D721Med (cell line): ENCODE measurements at regions not wholly inside any gene's neighbourhood (a gene's known extent, or its start where the extent isn't known, plus 50 kb on each side); places are given as distances from the start of the nearest gene placed in this dataset.

Source experiments
- DNase-seq: peaks from one replicate; pipeline ENCODE4 v3.0.0; 2011; ENCODE audit warnings: low spot score; ENCODE audit not compliant: insufficient read length
- FAIRE-seq: peaks from 2 replicates; lab custom pipeline; 2011; peaks lifted over from hg19 to GRCh38; lab: Jason Lieb, UNC
- TF ChIP-seq, protein P1 (sequence below): IDR thresholded peaks from 2 replicates; pipeline ENCODE4 v1.5.1; 2012; ENCODE audit warnings: mild to moderate bottlenecking, control low read depth; ENCODE audit not compliant: insufficient read depth; ENCODE audit errors: missing control alignments

DNA sequence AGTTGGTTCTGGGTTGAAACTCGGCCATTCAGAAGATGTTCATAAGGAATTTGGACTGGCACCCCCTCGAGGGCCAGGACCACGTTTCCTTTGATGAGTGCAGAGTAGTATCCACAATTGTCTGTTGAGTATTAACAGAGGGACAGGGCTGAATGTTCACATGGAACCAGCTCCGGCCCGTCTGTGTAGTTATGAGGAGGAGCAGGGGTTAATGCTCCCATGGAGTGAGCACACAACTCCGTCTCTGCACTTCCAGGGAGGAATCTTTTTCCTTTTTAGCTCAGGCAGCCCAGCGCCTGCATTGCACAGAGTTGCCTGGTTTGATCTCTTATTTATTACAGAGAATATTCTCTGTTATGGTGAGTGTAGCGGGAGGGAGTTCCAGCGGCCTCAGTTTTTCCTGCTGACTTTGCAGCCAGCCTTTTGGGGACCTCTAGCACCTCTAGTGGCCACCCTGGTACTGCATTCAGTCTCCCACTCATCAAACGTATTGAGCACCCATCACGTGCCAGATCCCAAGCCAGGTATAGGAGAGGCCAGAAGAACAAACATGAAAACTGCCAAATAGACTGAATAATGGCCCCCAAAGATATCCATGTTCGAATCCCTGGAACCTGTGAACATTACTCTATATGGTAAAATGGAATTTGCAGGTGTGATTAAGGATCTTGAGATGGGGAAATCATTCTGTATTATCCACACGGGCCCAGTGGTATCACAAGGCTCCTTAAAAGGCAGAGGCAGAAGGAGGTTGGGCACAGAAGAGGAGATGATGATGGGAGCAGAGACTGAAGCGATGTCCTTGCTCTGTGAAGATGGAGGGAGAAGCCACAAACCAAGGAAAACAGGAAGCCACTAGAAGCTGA is 167.7 kb upstream of the CSF3R start:
- TF ChIP-seq, protein P1, sequence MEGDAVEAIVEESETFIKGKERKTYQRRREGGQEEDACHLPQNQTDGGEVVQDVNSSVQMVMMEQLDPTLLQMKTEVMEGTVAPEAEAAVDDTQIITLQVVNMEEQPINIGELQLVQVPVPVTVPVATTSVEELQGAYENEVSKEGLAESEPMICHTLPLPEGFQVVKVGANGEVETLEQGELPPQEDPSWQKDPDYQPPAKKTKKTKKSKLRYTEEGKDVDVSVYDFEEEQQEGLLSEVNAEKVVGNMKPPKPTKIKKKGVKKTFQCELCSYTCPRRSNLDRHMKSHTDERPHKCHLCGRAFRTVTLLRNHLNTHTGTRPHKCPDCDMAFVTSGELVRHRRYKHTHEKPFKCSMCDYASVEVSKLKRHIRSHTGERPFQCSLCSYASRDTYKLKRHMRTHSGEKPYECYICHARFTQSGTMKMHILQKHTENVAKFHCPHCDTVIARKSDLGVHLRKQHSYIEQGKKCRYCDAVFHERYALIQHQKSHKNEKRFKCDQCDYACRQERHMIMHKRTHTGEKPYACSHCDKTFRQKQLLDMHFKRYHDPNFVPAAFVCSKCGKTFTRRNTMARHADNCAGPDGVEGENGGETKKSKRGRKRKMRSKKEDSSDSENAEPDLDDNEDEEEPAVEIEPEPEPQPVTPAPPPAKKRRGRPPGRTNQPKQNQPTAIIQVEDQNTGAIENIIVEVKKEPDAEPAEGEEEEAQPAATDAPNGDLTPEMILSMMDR: peak; percentile 68
- FAIRE-seq (peak; percentile 85), DNase-seq (no peak)

DNA sequence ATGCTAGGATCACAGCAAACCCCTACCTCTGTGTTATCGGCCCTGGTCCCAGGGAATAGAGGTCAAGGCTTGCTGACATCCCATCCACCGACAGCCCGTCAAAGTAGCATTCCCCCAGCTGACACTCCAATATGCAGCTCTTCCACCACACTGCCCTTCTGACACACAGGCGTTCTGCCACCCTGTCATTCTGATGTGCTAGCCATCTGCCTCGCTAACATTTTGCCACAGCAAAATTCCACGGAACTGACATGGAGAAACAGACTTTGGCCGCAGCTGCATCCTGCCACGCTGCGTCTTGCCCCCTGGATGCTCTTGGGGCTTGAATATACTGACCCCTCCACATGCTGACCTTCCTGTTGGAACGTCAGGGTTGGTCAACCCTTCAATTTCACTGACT is 163.2 kb upstream of the CSF3R start:
- TF ChIP-seq, protein P1: no peak
- no peak for FAIRE-seq
- DNase-seq: no peak

DNA sequence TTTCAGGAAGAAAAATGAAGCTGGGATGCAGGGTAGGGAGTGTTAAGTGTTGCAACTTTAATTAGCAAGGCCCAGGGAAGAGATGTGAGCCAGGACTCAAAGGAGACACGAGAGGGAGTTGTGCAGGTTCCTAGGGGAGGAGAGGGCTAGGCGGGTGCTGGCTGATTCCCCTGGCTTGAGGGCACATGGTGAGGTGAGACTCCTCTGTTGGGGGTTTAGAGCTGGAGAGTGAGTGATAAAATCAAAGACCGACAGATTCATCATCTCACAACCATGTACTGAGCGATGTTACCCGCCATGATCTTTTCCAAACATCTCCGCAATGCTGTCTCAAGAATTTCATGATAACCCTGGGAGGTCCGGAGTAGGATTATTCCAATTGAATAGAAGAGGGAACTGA is 161.8 kb upstream of the CSF3R start:
- FAIRE-seq (no peak), DNase-seq (no peak)
- TF ChIP-seq, protein P1: no peak

DNA sequence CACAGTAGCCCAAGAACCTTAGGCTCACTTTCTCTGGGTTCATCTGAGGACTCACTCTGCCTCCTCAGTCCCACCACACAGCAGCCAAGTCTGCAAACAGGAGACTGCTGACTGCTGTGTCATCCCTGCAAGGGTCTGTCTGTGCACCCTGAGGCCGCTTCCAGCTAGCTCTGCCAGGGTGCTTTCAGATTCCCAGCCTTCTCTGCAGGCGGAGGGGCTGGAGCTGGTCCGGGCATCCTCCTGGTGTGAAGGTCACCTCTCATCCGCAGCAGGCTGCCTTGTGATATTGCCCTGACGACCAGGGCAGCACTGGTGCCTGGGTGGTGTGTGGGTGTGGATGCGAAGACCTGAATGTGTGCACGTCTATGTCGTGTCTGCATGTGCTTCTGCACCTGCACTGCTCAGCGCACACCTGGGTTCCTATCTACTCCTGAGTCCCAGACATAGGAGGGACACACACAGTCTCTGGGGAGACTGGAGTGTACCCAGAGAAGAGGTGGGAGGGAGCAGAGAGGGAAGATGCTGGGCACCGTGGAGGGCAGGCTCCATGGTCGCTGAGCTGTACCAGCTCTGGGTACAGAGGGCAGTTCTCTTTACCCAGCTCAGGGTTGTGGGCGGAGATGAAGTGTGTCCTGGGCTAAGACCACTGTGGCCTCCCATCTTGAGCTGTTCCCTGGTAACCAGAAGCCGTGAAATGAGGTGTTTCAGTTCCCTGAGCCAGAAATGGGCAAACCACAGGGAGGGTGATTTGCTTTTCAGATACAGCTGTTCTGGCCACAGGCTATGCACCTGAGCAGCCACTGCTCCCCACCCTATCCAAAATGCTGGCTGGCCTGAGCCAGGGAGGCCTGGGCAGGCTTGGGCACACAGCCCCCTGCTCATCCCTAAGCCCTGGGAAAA is 160.9 kb upstream of the CSF3R start:
- TF ChIP-seq, protein P1: no peak
- DNase-seq (no peak), FAIRE-seq (no peak)

DNA sequence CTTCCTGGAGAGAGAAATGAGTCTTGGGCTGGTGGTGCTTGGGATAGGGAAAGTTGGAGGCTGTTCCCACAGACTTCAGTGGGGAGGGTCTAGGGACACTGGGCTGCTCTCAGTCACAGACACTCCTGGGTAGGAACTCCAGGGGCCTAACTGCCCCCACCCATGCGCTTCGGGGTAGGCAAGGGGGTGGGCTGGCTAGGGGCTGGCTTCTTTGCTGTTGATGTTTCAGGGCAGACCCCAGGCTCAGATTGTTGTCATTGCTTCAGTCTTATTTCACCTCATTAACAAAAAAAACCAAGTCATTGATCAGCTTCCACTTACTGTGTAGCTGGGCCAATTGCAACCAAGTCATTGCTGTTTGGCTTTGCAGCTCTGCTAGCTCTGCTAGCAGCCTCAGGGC is 160.1 kb upstream of the CSF3R start:
- DNase-seq: no peak
- no peak for FAIRE-seq
- TF ChIP-seq, protein P1: no peak

DNA sequence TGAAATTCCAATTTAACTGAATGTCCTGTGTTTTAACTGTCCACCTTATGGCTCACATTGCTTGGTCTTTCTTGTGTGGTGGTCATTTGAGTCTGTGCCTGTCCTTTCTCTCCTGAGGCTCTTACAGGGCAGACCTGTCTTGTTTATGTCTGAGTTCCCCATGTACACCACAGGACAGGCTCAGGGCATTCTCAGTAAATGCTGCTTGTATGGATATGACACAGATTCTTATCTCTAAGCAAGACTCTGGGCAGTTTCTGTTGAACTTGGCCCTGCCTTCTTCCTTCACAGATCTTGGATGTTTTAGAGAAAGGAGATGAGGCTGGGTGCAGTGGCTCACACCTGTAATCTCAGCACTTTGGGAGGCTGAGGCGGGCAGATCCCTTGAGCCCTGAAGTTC is 159.1 kb upstream of the CSF3R start:
- FAIRE-seq (no peak), DNase-seq (no peak)
- TF ChIP-seq, protein P1: no peak

DNA sequence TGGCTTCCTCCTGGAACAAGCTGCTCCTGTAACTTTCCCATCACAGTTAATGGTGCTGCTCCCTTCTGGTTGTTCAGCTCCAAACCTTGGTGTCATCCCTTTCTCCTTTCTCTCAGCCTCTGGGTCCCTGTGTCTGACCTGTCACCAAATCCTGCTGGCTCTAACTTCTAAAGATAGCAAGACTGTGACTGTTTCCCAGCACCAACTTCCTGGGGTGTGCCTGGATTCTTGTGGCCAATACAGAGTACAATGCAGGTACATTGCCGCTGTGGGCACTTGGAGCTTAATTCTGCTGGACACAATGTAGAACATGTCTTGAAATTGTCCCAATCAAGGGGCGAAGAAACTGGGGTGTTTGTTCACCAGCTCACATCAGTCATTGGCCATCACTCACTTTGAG is 156.7 kb upstream of the CSF3R start:
- TF ChIP-seq, protein P1: no peak
- DNase-seq (no peak), FAIRE-seq (no peak)
